RWPE2 (cell line): ENCODE measurements at regions not wholly inside any gene's neighbourhood (a gene's known extent, or its start where the extent isn't known, plus 50 kb on each side); places are given as distances from the start of the nearest gene placed in this dataset.

Experiments
- ATAC-seq: fragments of 200-7000 bp; cut with Tn5 transposase; 3 replicates; pipeline ENCODE4 v1.9.1; 2021; ENCODE audit warnings: low read depth
- DNase-seq: peaks from one replicate; pipeline ENCODE4 v3.0.0-alpha.2; 2020; ENCODE audit warnings: low spot score
- H3K27ac ChIP-seq: fragments of 450-650 bp; 2 replicates; pipeline ENCODE4 v1.5.1; 2017; ENCODE audit warnings: mild to moderate bottlenecking; ENCODE audit not compliant: poor library complexity, severe bottlenecking
- H3K27me3 ChIP-seq: fragments of 250-450 bp; sonication (Bioruptor Pico); 2 replicates; pipeline ENCODE4 v1.5.1; 2021; ENCODE audit warnings: mild to moderate bottlenecking, moderate library complexity; ENCODE audit not compliant: insufficient read depth, poor library complexity, severe bottlenecking
- H3K36me3 ChIP-seq: fragments of 250-450 bp; sonication (Bioruptor Pico); 2 replicates; pipeline ENCODE4 v1.5.1; 2020; ENCODE audit warnings: low read depth, mild to moderate bottlenecking, moderate library complexity
- H3K4me1 ChIP-seq: fragments of 250-450 bp; sonication (Bioruptor Pico); 2 replicates; pipeline ENCODE4 v1.5.1; 2021; ENCODE audit warnings: mild to moderate bottlenecking, moderate library complexity; ENCODE audit not compliant: insufficient read depth, poor library complexity, severe bottlenecking
- H3K4me3 ChIP-seq: fragments of 250-450 bp; sonication (Bioruptor Pico); 2 replicates; pipeline ENCODE4 v1.5.1; 2021; ENCODE audit warnings: mild to moderate bottlenecking, moderate library complexity; ENCODE audit not compliant: severe bottlenecking
- H3K9me3 ChIP-seq: fragments of 250-450 bp; sonication (Bioruptor Pico); 2 replicates; pipeline ENCODE4 v1.5.1; 2021; ENCODE audit warnings: mild to moderate bottlenecking, moderate library complexity; ENCODE audit not compliant: severe bottlenecking
- TF ChIP-seq, protein P1 (sequence below): fragments of 450-650 bp; IDR thresholded peaks from one replicate; pipeline ENCODE4 v1.5.1; 2017; ENCODE audit warnings: mild to moderate bottlenecking, moderate library complexity; ENCODE audit not compliant: poor library complexity, severe bottlenecking

DNA sequence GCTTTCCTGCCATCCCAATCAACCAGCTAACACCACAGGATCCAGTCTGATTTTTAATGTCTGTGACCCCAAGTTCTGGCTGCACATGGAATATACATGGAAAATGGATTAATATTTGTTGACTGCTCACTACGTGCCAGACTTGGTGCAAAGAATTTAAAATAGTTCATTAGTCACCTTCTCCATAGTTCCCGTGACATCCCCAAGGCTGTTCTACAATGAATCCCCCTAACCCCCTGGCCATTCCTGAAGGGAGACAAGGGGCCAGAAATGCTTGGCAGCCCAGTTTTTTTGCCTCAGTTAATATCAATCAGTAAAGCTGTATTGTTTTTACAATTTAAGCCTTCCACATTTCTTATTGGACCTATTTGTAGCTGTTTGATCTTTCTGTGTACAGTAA lies 71.0 kb upstream of the ST3GAL5 start:
- no peak for DNase-seq
- ATAC-seq = no peak
- H3K36me3 ChIP-seq = no peaks in the 10 kb centered on the region
- TF ChIP-seq, protein P1, sequence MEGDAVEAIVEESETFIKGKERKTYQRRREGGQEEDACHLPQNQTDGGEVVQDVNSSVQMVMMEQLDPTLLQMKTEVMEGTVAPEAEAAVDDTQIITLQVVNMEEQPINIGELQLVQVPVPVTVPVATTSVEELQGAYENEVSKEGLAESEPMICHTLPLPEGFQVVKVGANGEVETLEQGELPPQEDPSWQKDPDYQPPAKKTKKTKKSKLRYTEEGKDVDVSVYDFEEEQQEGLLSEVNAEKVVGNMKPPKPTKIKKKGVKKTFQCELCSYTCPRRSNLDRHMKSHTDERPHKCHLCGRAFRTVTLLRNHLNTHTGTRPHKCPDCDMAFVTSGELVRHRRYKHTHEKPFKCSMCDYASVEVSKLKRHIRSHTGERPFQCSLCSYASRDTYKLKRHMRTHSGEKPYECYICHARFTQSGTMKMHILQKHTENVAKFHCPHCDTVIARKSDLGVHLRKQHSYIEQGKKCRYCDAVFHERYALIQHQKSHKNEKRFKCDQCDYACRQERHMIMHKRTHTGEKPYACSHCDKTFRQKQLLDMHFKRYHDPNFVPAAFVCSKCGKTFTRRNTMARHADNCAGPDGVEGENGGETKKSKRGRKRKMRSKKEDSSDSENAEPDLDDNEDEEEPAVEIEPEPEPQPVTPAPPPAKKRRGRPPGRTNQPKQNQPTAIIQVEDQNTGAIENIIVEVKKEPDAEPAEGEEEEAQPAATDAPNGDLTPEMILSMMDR = no peak
- no peaks in the 10 kb centered on the region for H3K9me3 ChIP-seq
- no peak overlapping the region for H3K4me3 ChIP-seq
- no peak overlapping the region for H3K27ac ChIP-seq
- H3K27me3 ChIP-seq = no peaks in the 10 kb centered on the region
- H3K4me1 ChIP-seq = peaks cover 20% of the 10 kb centered on the region

DNA sequence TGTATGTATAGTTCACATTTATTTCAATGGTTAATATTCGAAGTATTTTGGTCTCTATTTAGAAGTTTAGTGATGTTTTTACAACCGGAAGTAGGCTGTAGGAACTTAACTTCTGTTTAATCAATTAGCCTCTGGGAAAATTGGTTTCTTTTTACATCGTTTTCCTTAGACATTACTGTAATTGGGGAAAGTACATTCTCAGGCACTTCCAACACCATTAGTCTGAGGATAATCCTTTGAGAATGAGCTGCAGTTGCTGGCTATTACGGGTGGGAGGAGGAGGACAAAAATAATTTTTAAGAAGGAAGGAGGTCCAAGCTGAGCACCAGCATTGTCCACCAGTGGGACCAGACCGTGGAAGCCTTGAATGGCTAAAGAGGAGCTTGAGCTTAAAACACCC lies 70.4 kb upstream of the ST3GAL5 start:
- Histone ChIP-seq H3K9me3 (no peaks in the 10 kb centered on the region), H3K4me3 (no peak overlapping the region), H3K4me1 (peaks cover 20% of the 10 kb centered on the region), H3K27me3 (no peaks in the 10 kb centered on the region), H3K27ac (no peak overlapping the region), H3K36me3 (no peaks in the 10 kb centered on the region)
- ATAC-seq (no peak), DNase-seq (no peak)
- TF ChIP-seq, protein P1 = no peak

DNA sequence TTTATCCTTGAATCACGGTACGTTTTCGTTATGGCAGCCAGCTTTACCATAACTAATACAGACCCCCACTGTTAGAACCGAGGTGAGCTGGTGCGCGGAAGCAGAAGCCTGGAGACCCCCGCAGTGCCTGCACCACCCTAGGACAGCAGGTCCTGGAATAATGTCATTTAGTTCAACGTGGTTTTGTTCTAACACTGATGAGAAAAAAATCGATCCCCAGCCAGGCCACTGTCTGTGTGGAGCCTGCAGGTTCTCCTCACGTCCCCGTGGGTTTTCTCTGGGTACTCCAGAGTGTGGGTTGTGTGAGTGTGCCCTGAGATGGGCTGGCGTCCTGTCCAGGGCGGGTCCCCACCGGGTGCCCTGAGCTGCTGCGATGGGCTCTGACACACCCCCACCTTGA lies 69.9 kb upstream of the ST3GAL5 start:
- H3K4me1 ChIP-seq = peaks cover 16% of the 10 kb centered on the region
- TF ChIP-seq, protein P1 = no peak
- H3K27me3 ChIP-seq = no peaks in the 10 kb centered on the region
- no peaks in the 10 kb centered on the region for H3K9me3 ChIP-seq
- DNase-seq (no peak), ATAC-seq (no peak)
- no peak overlapping the region for H3K27ac ChIP-seq
- no peak overlapping the region for H3K4me3 ChIP-seq
- no peaks in the 10 kb centered on the region for H3K36me3 ChIP-seq

DNA sequence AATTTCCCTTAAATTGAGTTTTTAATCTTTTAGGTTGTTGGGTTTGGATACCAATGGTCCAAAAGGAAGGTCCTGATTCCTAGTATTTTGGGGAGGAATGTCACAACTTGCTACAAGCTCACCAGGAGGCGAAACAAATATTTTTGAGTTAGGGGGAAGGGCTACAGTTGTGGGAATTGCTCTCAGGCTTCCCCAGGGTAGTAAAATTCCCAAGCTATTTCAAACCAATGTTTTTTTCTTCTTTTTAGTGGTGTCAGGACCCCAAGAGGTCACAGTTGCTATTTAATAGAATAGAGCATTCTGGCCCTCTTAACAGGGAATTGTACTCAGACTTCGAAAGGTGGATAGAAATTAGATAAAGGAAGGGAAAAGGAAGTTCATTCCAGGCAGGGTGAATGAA lies 68.5 kb upstream of the ST3GAL5 start:
- Histone ChIP-seq H3K9me3 (no peaks in the 10 kb centered on the region), H3K27ac (no peak overlapping the region), H3K4me3 (no peak overlapping the region), H3K27me3 (no peaks in the 10 kb centered on the region), H3K4me1 (peaks cover 13% of the 10 kb centered on the region), H3K36me3 (no peaks in the 10 kb centered on the region)
- DNase-seq (no peak), ATAC-seq (no peak)
- TF ChIP-seq, protein P1 = no peak

DNA sequence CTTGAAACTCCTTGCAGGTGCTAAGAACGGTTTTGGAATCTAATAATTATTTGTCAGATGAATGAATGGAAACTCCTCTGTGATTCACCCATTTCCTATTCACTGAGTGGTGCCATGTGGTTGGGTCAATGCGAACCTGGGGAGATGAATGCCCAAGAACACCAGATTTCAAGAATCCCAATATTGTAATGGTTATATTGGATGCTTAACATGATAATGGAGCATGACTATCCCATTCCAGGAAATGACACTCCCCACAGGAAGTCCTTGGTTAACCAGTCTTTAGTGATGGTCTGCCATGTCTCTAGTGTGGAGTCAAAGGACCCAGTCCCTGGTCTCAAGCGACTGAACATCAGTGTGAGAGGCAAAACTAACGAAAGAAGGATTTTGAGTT lies 67.9 kb upstream of the ST3GAL5 start:
- Histone ChIP-seq H3K9me3 (no peaks in the 10 kb centered on the region), H3K4me1 (peaks cover 13% of the 10 kb centered on the region), H3K27ac (peak overlapping the region; percentile 20), H3K27me3 (no peaks in the 10 kb centered on the region), H3K4me3 (no peak overlapping the region), H3K36me3 (no peaks in the 10 kb centered on the region)
- ATAC-seq (no peak), DNase-seq (no peak)
- TF ChIP-seq, protein P1 = no peak
